H1 (cell line): ENCODE measurements at regions not wholly inside any gene's neighbourhood (a gene's known extent, or its start where the extent isn't known, plus 50 kb on each side); places are given as distances from the start of the nearest gene placed in this dataset.

Experiments used
- CTCF ChIA-PET: fragments of 300-600 bp; sonication (Branson Sonifier 250); formaldehyde crosslinking; loops from one replicate; lab custom pipeline; 2021; ENCODE audit not compliant: partially characterized antibody; lab: Charles Lee
- POLR2A ChIA-PET: fragments of 300-600 bp; sonication (Branson Sonifier 250); formaldehyde crosslinking; loops from one replicate; lab custom pipeline; 2021; ENCODE audit warnings: inconsistent platforms; ENCODE audit not compliant: partially characterized antibody; lab: Charles Lee
- DNase-seq, 2 experiments: peaks; one replicate each; pipeline versions ENCODE4 v3.0.0 to v3.0.0-alpha.2; 2010 to 2022; ENCODE audit warnings: low spot score in 2 of 2, low read depth in 1 of 2, mixed read lengths in 1 of 2
- FAIRE-seq: peaks from 2 replicates; lab custom pipeline; 2011; peaks lifted over from hg19 to GRCh38; lab: Jason Lieb, UNC
- H2AFZ ChIP-seq: 2 replicates; pipeline ENCODE4 v1.8.1; 2012; ENCODE audit warnings: low read length, inconsistent platforms
- H2AK5ac ChIP-seq: 2 replicates; pipeline ENCODE4 v1.6.1; 2013; ENCODE audit warnings: low read depth, low read length
- H2BK120ac ChIP-seq: replicated peaks from 2 replicates; pipeline ENCODE3; 2013; ENCODE audit warnings: low read depth, low read length, inconsistent platforms
- H2BK12ac ChIP-seq: 2 replicates; pipeline ENCODE4 v1.6.1; 2013; ENCODE audit warnings: low read depth, low read length
- H2BK15ac ChIP-seq: 2 replicates; pipeline ENCODE4 v1.6.1; 2013; ENCODE audit warnings: low read length
- H2BK20ac ChIP-seq: 2 replicates; pipeline ENCODE4 v1.6.1; 2013; ENCODE audit warnings: low read length
- H2BK5ac ChIP-seq: 2 replicates; pipeline ENCODE4 v1.6.1; 2013; ENCODE audit warnings: low read depth, low read length
- H3K14ac ChIP-seq: 2 replicates; pipeline ENCODE4 v1.6.1; 2013; ENCODE audit warnings: inconsistent platforms; ENCODE audit not compliant: insufficient read length
- H3K18ac ChIP-seq: 2 replicates; pipeline ENCODE4 v1.6.1; 2013; ENCODE audit warnings: low read length; ENCODE audit errors: extremely low read depth
- H3K23ac ChIP-seq: 2 replicates; pipeline ENCODE4 v1.6.1; 2013; ENCODE audit warnings: inconsistent platforms; ENCODE audit not compliant: insufficient read length
- H3K23me2 ChIP-seq: 2 replicates; pipeline ENCODE4 v1.6.1; 2013; ENCODE audit warnings: low read depth, low read length
- H3K27ac ChIP-seq: 2 replicates; pipeline ENCODE4 v1.6.1; 2011; ENCODE audit warnings: low read depth, low read length, inconsistent platforms
- H3K27me3 ChIP-seq, 4 experiments: replicated peaks in 1 of 4; 1 replicate in 1 of 4; 2 replicates in 3 of 4; pipeline versions ENCODE4 v1.6.1 to v1.8.1; 2011 to 2013; ENCODE audit warnings: low read length in 3 of 4, mild to moderate bottlenecking in 3 of 4, inconsistent platforms in 2 of 4, mixed read lengths in 2 of 4, moderate library complexity in 1 of 4; ENCODE audit not compliant: control insufficient read depth in 3 of 4, insufficient read depth in 3 of 4; ENCODE audit errors: extremely low read depth in 1 of 4
- H3K36me3 ChIP-seq, 4 experiments: 2 replicates each; pipeline versions ENCODE4 v1.6.1 to v1.8.1; 2011 to 2013; ENCODE audit warnings: mild to moderate bottlenecking in 4 of 4, low read length in 3 of 4, moderate library complexity in 2 of 4, control low read depth in 1 of 4, inconsistent platforms in 1 of 4; ENCODE audit not compliant: insufficient read depth in 4 of 4, control insufficient read depth in 2 of 4
- H3K4ac ChIP-seq: replicated peaks from 2 replicates; pipeline ENCODE3; 2013; ENCODE audit warnings: low read length, low read depth, mixed read lengths, inconsistent platforms; ENCODE audit not compliant: insufficient read length
- H3K4me1 ChIP-seq, 4 experiments: replicated peaks in 1 of 4; 1 replicate in 1 of 4; 2 replicates in 3 of 4; pipeline versions ENCODE4 v1.6.1 to v1.8.1; 2011 to 2013; ENCODE audit warnings: low read length in 3 of 4, inconsistent platforms in 2 of 4, mixed read lengths in 1 of 4; ENCODE audit not compliant: insufficient read depth in 4 of 4, control insufficient read depth in 3 of 4
- H3K4me2 ChIP-seq, 2 experiments: 2 replicates each; pipeline versions ENCODE4 v1.6.1 to v1.8.1; 2011 to 2013; ENCODE audit warnings: low read depth in 2 of 2, low read length in 2 of 2, control low read depth in 1 of 2, inconsistent platforms in 1 of 2, mild to moderate bottlenecking in 1 of 2; ENCODE audit not compliant: insufficient read depth in 1 of 2
- H3K4me3 ChIP-seq, 4 experiments: fragments of 200-600, 300-600 bp in 1 of 4; sonication (generic), shearing (Covaris generic), sonication (Bioruptor Twin) in 1 of 4; 2 replicates each; pipeline versions ENCODE4 v1.5.1 to v1.8.1; 2011 to 2016; ENCODE audit warnings: low read length in 4 of 4, low read depth in 3 of 4, control low read depth in 2 of 4, inconsistent platforms in 2 of 4, mild to moderate bottlenecking in 2 of 4, mixed read lengths in 1 of 4, moderate library complexity in 1 of 4; ENCODE audit not compliant: insufficient read depth in 2 of 4; ENCODE audit errors: extremely low read depth in 1 of 4
- H3K56ac ChIP-seq: replicated peaks from 2 replicates; pipeline ENCODE3; 2013; ENCODE audit warnings: low read depth, mild to moderate bottlenecking, mixed read lengths, low read length, inconsistent platforms; ENCODE audit not compliant: insufficient read length
- H3K79me1 ChIP-seq: 2 replicates; pipeline ENCODE4 v1.6.1; 2013; ENCODE audit warnings: low read depth, low read length, control low read depth
- H3K79me2 ChIP-seq, 2 experiments: 2 replicates each; pipeline versions ENCODE4 v1.6.1 to v1.8.1; 2012 to 2013; ENCODE audit warnings: low read length in 2 of 2, mild to moderate bottlenecking in 2 of 2, inconsistent platforms in 1 of 2; ENCODE audit not compliant: insufficient read depth in 2 of 2, control insufficient read depth in 1 of 2
- H3K9ac ChIP-seq, 4 experiments: replicated peaks in 1 of 4; 1 replicate in 1 of 4; 2 replicates in 3 of 4; pipeline versions ENCODE4 v1.6.1 to v1.8.1; 2011 to 2013; ENCODE audit warnings: low read depth in 3 of 4, low read length in 3 of 4, control low read depth in 2 of 4, mild to moderate bottlenecking in 2 of 4, moderate library complexity in 2 of 4, inconsistent platforms in 1 of 4; ENCODE audit errors: extremely low read depth in 1 of 4
- H3K9me3 ChIP-seq, 2 experiments: 2 replicates each; pipeline versions ENCODE4 v1.6.1 to v1.8.1; 2012 to 2013; ENCODE audit warnings: mild to moderate bottlenecking in 2 of 2, moderate library complexity in 2 of 2, control low read depth in 1 of 2, inconsistent platforms in 1 of 2, low read depth in 1 of 2, low read length in 1 of 2, mixed read lengths in 1 of 2; ENCODE audit not compliant: insufficient read depth in 2 of 2
- H4K20me1 ChIP-seq, 2 experiments: replicated peaks in 1 of 2; 2 replicates each; pipeline versions ENCODE3 to v1.8.1; 2011 to 2013; ENCODE audit warnings: inconsistent platforms in 2 of 2, low read length in 2 of 2, mild to moderate bottlenecking in 1 of 2; ENCODE audit not compliant: insufficient read depth in 2 of 2, control insufficient read depth in 1 of 2
- H4K5ac ChIP-seq: 2 replicates; pipeline ENCODE4 v1.6.1; 2013; ENCODE audit warnings: low read length, low read depth, mixed read lengths, inconsistent platforms; ENCODE audit not compliant: insufficient read length
- H4K8ac ChIP-seq: 2 replicates; pipeline ENCODE4 v1.8.0; 2013; ENCODE audit warnings: mild to moderate bottlenecking, moderate library complexity, low read length, inconsistent platforms; ENCODE audit not compliant: insufficient read depth; ENCODE audit errors: extremely low read depth
- H4K91ac ChIP-seq: replicated peaks from 2 replicates; pipeline ENCODE3; 2013; ENCODE audit warnings: low read length, mixed read lengths, inconsistent platforms; ENCODE audit not compliant: insufficient read length
- SIX5 ChIP-seq: IDR thresholded peaks from 2 replicates; pipeline ENCODE4 v1.6.1; 2011; ENCODE audit warnings: mild to moderate bottlenecking, low read depth, low read length
- SP1 ChIP-seq: IDR thresholded peaks from 2 replicates; pipeline ENCODE4 v1.6.1; 2011; ENCODE audit warnings: low read depth, low read length
- WGBS, 2 experiments: shearing (Covaris generic) in 1 of 2; methylation state at CpG; one replicate each; pipeline versions ENCODE4 v1.1.6 to v1.1.7; 2013 to 2015; ENCODE audit warnings: low lambda C conversion rate in 2 of 2, mixed read lengths in 2 of 2, inconsistent platforms in 1 of 2, low coverage in 1 of 2, missing lambda C conversion rate in 1 of 2; ENCODE audit not compliant: insufficient replicate concordance in 2 of 2, insufficient coverage in 1 of 2, insufficient read length in 1 of 2; ENCODE audit errors: extremely low coverage in 1 of 2, missing lambda C conversion rate in 1 of 2; 5-methylcytosine and 5-hydroxymethylcytosine counted together

GRCh38 chr2:52404866-52405265, 1362.7 kb upstream of the CHAC2 start:
- Histone ChIP-seq H2BK15ac (no peak overlapping the region), H4K5ac (no peak overlapping the region), H3K4ac (no peak overlapping the region), H3K18ac (no peak overlapping the region), H3K27me3 (no peaks in the 10 kb centered on the region), H3K4me1 (no peaks in the 10 kb centered on the region), H2AK5ac (no peak overlapping the region), H3K4me3 (no peak overlapping the region), H3K9me3 (no peaks in the 10 kb centered on the region; a peak in 2 of 4 replicates), H2BK12ac (no peak overlapping the region), H3K36me3 (no peaks in the 10 kb centered on the region), H4K20me1 (no peaks in the 10 kb centered on the region), H2AFZ (no peak overlapping the region), H2BK20ac (no peak overlapping the region), H4K91ac (no peak overlapping the region), H3K79me2 (no peaks in the 10 kb centered on the region), H4K8ac (no peak overlapping the region), H3K27ac (no peak overlapping the region), H3K23me2 (no peaks in the 10 kb centered on the region), H3K23ac (no peak overlapping the region), H3K56ac (no peak overlapping the region), H3K9ac (no peak overlapping the region), H2BK120ac (no peak overlapping the region), H3K14ac (no peak overlapping the region), H3K79me1 (no peaks in the 10 kb centered on the region), H3K4me2 (no peak overlapping the region), H2BK5ac (no peak overlapping the region)
- DNase-seq: no peak
- ChIA-PET POLR2A (no interaction called here), CTCF (interaction anchor here (1.1 to 1.5 kb wide), 2 partner anchors 8 to 12 kb away, joined by 3 to 4 read pairs; no protein-coding TSS in a partner anchor)
- TF ChIP-seq SP1 (no peak), SIX5 (no peak)
- FAIRE-seq: no peak
- 90% methylated on average over 3 of the region's 3 CpGs; no CpG with 5 or more reads in 1 of the 2 experiments for WGBS, 2 experiments
